WI38 (cell line): ENCODE measurements at regions not wholly inside any gene's neighbourhood (a gene's known extent, or its start where the extent isn't known, plus 50 kb on each side); places are given as distances from the start of the nearest gene placed in this dataset.

ENCODE experiments used
- H3K4me3 ChIP-seq: 2 replicates; pipeline ENCODE4 v1.5.1; 2011; ENCODE audit warnings: low read depth, mild to moderate bottlenecking, control low read depth, low read length
- CTCF ChIP-seq: IDR thresholded peaks from 2 replicates; pipeline ENCODE4 v1.5.1; 2012; ENCODE audit warnings: low read depth, mild to moderate bottlenecking, control low read depth, low read length

GRCh38 chr7:155222573-155222972 is 75.1 kb upstream of the INSIG1 start:
- H3K4me3 ChIP-seq: no peak overlapping the region

GRCh38 chr7:155223021-155223420 is 74.7 kb upstream of the INSIG1 start:
- no peak for TF ChIP-seq CTCF

More at GRCh38 chr7:155222573-155222972, 75.1 kb upstream of the INSIG1 start:
- no peak for TF ChIP-seq CTCF

GRCh38 chr7:155223503-155223902 is 74.2 kb upstream of the INSIG1 start:
- H3K4me3 ChIP-seq: no peak overlapping the region
- TF ChIP-seq CTCF: no peak

More at GRCh38 chr7:155223021-155223420, 74.7 kb upstream of the INSIG1 start:
- H3K4me3 ChIP-seq: no peak overlapping the region

GRCh38 chr7:155224116-155224811 is 73.4 kb upstream of the INSIG1 start:
- TF ChIP-seq CTCF: no peak
- no peak overlapping the region for H3K4me3 ChIP-seq

GRCh38 chr7:155225095-155225494 is 72.6 kb upstream of the INSIG1 start:
- no peak overlapping the region for H3K4me3 ChIP-seq
- TF ChIP-seq CTCF: no peak

- no peak overlapping the region for H3K4me3 ChIP-seq
- TF ChIP-seq CTCF: no peak
Observed at GRCh38 chr7:155225516-155225915, 72.2 kb upstream of the INSIG1 start.

GRCh38 chr7:155226261-155227003 is 71.2 kb upstream of the INSIG1 start:
- no peak overlapping the region for H3K4me3 ChIP-seq
- TF ChIP-seq CTCF: no peak
